Spleen (tissue), 7 donors: ENCODE measurements at regions not wholly inside any gene's neighbourhood (a gene's known extent, or its start where the extent isn't known, plus 50 kb on each side); places are given as distances from the start of the nearest gene placed in this dataset.

Source experiments
- POLR2AphosphoS5 ChIP-seq, 3 donors: sonication (generic); formaldehyde crosslinking; IDR thresholded peaks; one replicate each; pipeline ENCODE4 v1.5.1; 2017; ENCODE audit warnings: antibody characterized with exemption in 3 of 3
- TF ChIP-seq, protein P1 (sequence below), 11 experiments: fragments of 200-600 bp in 7 of 11; fragments of 450-650 bp in 4 of 11; sonication (generic) in 4 of 11; IDR thresholded peaks in 8 of 11; conservative IDR thresholded peaks in 3 of 11; 1 replicate in 7 of 11; 2 replicates in 4 of 11; pipeline versions ENCODE4 v1.4.0 to v1.8.0; 2016 to 2021; ENCODE audit warnings: antibody characterized with exemption in 11 of 11, inconsistent platforms in 4 of 11, mild to moderate bottlenecking in 1 of 11
- donor health status: DM: no; HTN: no; CAD: no; lungs with moderate emphysema.
- donor health status: DM: no; HTN: no; CAD: no.
- donor health status: DM: no; HTN: no; CAD: no.

DNA sequence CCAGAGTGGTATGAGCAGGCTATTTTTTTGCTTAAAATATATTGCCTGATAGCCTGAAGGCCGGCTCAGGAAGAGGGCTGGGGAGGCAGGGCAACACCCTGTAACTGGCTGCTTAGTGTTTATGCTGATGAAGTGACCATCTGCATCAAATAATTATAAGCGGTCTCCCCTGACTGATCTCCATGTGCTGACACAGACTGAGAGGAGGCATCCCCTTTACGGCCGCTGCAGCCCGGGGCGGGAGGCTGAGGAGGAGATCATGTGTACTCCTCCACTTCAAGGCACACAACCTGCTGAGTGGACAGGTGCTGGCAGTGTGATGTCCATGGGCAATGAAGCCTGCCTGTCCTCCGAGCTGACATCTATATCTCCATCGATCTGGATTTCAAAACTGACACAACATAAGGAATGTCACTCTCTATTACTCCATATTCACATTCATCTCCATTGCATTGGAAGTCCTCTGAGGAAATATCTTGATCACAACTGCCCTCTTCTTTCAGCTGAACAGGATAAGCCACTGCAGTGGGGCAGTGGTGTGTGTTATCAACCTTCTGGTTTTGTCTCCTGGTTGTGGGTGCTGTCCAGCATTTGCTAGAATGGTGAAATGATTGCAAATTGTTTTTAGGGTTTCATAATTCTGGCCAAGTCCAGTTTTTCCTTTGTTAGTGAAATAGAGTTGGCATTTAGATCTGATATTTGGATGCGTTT is 143.5 kb downstream of the AQP4 start:
- TF ChIP-seq, protein P1, sequence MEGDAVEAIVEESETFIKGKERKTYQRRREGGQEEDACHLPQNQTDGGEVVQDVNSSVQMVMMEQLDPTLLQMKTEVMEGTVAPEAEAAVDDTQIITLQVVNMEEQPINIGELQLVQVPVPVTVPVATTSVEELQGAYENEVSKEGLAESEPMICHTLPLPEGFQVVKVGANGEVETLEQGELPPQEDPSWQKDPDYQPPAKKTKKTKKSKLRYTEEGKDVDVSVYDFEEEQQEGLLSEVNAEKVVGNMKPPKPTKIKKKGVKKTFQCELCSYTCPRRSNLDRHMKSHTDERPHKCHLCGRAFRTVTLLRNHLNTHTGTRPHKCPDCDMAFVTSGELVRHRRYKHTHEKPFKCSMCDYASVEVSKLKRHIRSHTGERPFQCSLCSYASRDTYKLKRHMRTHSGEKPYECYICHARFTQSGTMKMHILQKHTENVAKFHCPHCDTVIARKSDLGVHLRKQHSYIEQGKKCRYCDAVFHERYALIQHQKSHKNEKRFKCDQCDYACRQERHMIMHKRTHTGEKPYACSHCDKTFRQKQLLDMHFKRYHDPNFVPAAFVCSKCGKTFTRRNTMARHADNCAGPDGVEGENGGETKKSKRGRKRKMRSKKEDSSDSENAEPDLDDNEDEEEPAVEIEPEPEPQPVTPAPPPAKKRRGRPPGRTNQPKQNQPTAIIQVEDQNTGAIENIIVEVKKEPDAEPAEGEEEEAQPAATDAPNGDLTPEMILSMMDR (IDR thresholded peaks at IDR 0.05 in 8 of 11, conservative IDR thresholded peaks at IDR 0.05 in 3 of 11), result no peak
- no peak for TF ChIP-seq POLR2AphosphoS5 (IDR thresholded peaks at IDR 0.05)
